HCT116 (cell line): ENCODE measurements at regions not wholly inside any gene's neighbourhood (a gene's known extent, or its start where the extent isn't known, plus 50 kb on each side); places are given as distances from the start of the nearest gene placed in this dataset.

Experiments
- ATAC-seq: fragments of 200-7000 bp; cut with Tn5 transposase; 2 replicates; pipeline ENCODE4 v1.9.1; 2020; ENCODE audit warnings: mild to moderate bottlenecking, moderate library complexity
- BruUV-seq: library from RNA; stranded (reverse); fragments of 400-500 nt; replicated peaks from 2 replicates; lab custom pipeline; 2021; lab: Mats Ljungman, UMichigan
- CTCF ChIA-PET: fragments of 300-600 bp; sonication (Branson Sonifier 250); formaldehyde crosslinking; loops from one replicate; lab custom pipeline; 2021; ENCODE audit warnings: antibody characterized with exemption; lab: Charles Lee
- POLR2A ChIA-PET: fragments of 300-600, 350-600 bp; sonication (Branson Sonifier 250); formaldehyde crosslinking; loops from one replicate; lab custom pipeline; 2021; ENCODE audit warnings: antibody characterized with exemption; lab: Charles Lee
- RAD21 ChIA-PET, 2 experiments: fragments of 300-600 bp; sonication (Branson Sonifier 250); formaldehyde crosslinking; loops; one replicate each; lab custom pipeline; 2023; ENCODE audit warnings: low total read pairs in 2 of 2; ENCODE audit not compliant: uncharacterized antibody in 2 of 2, unreplicated experiment in 2 of 2, low non-redundant PET in 1 of 2; lab: Charles Lee
- DNase-seq: peaks from one replicate; pipeline ENCODE4 v3.0.0-alpha.2; 2010; ENCODE audit warnings: low read depth, low spot score
- H2AFZ ChIP-seq: fragments of 200-600 bp; shearing (Covaris generic), sonication (generic); 2 replicates; pipeline ENCODE4 v1.6.1; 2017; ENCODE audit warnings: low read depth, mixed run types, mixed read lengths, antibody characterized with exemption, low read length; ENCODE audit not compliant: poor library complexity, severe bottlenecking
- H3K27ac ChIP-seq: 2 replicates; pipeline ENCODE4 v1.5.1; 2012; ENCODE audit warnings: low read depth, low read length
- H3K27me3 ChIP-seq: fragments of 200-600 bp; sonication (generic); 2 replicates; pipeline ENCODE4 v1.6.1; 2016; ENCODE audit warnings: mixed run types, low read length, mixed read lengths; ENCODE audit not compliant: insufficient read depth
- H3K36me3 ChIP-seq, 2 experiments: fragments of 200-500 bp in 1 of 2; fragments of 200-600 bp in 1 of 2; sonication (Bioruptor generic) in 1 of 2; sonication (generic) in 1 of 2; 2 replicates each; pipeline versions ENCODE4 v1.5.1 to v1.6.1; 2014 to 2016; ENCODE audit warnings: low read length in 2 of 2, inconsistent platforms in 1 of 2, mixed read lengths in 1 of 2, mixed run types in 1 of 2; ENCODE audit not compliant: insufficient read depth in 2 of 2, control insufficient read depth in 1 of 2
- H3K4me1 ChIP-seq, 2 experiments: fragments of 200-600 bp in 1 of 2; sonication (generic) in 1 of 2; 2 replicates each; pipeline versions ENCODE4 v1.5.1 to v1.6.1; 2012 to 2017; ENCODE audit warnings: low read length in 2 of 2, inconsistent platforms in 1 of 2, mild to moderate bottlenecking in 1 of 2, mixed read lengths in 1 of 2, mixed run types in 1 of 2, moderate library complexity in 1 of 2; ENCODE audit not compliant: insufficient read depth in 2 of 2, control insufficient read depth in 1 of 2
- H3K4me2 ChIP-seq: fragments of 200-600 bp; sonication (generic); 2 replicates; pipeline ENCODE4 v1.6.1; 2017; ENCODE audit warnings: mixed run types, low read length, mixed read lengths
- H3K4me3 ChIP-seq, 2 experiments: fragments of 200-600 bp in 1 of 2; sonication (generic) in 1 of 2; replicated peaks in 1 of 2; 2 replicates each; pipeline ENCODE4 v1.5.1; 2011 to 2016; ENCODE audit warnings: low read length in 2 of 2, control low read depth in 1 of 2, low read depth in 1 of 2, mild to moderate bottlenecking in 1 of 2, mixed read lengths in 1 of 2, mixed run types in 1 of 2
- H3K79me2 ChIP-seq: fragments of 200-600 bp; sonication (generic); 2 replicates; pipeline ENCODE4 v1.6.1; 2017; ENCODE audit warnings: mild to moderate bottlenecking, mixed run types, low read length, moderate library complexity, mixed read lengths; ENCODE audit not compliant: insufficient read depth
- H3K9ac ChIP-seq: fragments of 200-600 bp; sonication (generic); 2 replicates; pipeline ENCODE4 v1.6.1; 2016; ENCODE audit warnings: low read length, mixed read lengths
- H3K9me2 ChIP-seq: fragments of 200-600 bp; sonication (generic), shearing (Covaris generic); 2 replicates; pipeline ENCODE4 v1.6.1; 2017; ENCODE audit warnings: mixed run types, mild to moderate bottlenecking, moderate library complexity; ENCODE audit not compliant: insufficient read depth
- H3K9me3 ChIP-seq, 2 experiments: fragments of 200-500 bp in 1 of 2; fragments of 200-600 bp in 1 of 2; sonication (Bioruptor generic) in 1 of 2; sonication (generic) in 1 of 2; 2 replicates each; pipeline ENCODE4 v1.6.1; 2014 to 2017; ENCODE audit warnings: low read length in 2 of 2, mixed read lengths in 2 of 2, inconsistent platforms in 1 of 2, low read depth in 1 of 2, mild to moderate bottlenecking in 1 of 2, mixed run types in 1 of 2, moderate library complexity in 1 of 2; ENCODE audit not compliant: control insufficient read depth in 1 of 2, insufficient read depth in 1 of 2
- H4K20me1 ChIP-seq: fragments of 200-600 bp; sonication (generic), shearing (Covaris generic); 2 replicates; pipeline ENCODE4 v1.6.1; 2017; ENCODE audit warnings: mixed run types, mild to moderate bottlenecking, moderate library complexity; ENCODE audit not compliant: insufficient read depth
- CBX3 ChIP-seq: IDR thresholded peaks from 2 replicates; pipeline ENCODE4 v1.6.1; 2012; ENCODE audit warnings: low read depth
- CEBPB ChIP-seq: IDR thresholded peaks from 2 replicates; pipeline ENCODE4 v1.6.1; 2012; ENCODE audit warnings: low read depth
- ELF1 ChIP-seq: IDR thresholded peaks from 2 replicates; pipeline ENCODE4 v1.6.1; 2012; ENCODE audit warnings: low read depth, borderline replicate concordance
- JUND ChIP-seq: IDR thresholded peaks from 2 replicates; pipeline ENCODE4 v1.6.1; 2012
- RAD21 ChIP-seq: IDR thresholded peaks from 2 replicates; pipeline ENCODE4 v1.6.1; 2012; ENCODE audit warnings: low read depth, mild to moderate bottlenecking
- SP1 ChIP-seq: IDR thresholded peaks from 2 replicates; pipeline ENCODE4 v1.6.1; 2012; ENCODE audit warnings: low read depth
- YY1 ChIP-seq: IDR thresholded peaks from 2 replicates; pipeline ENCODE4 v1.6.1; 2011; ENCODE audit warnings: low read length, low read depth, moderate library complexity, mild to moderate bottlenecking; ENCODE audit not compliant: insufficient replicate concordance; ENCODE audit errors: extremely low read depth
- ZNF274 ChIP-seq: fragments of 200-500 bp; sonication (Bioruptor generic); IDR thresholded peaks from 2 replicates; pipeline ENCODE4 v1.6.1; 2014; ENCODE audit warnings: mild to moderate bottlenecking, low read depth, low read length, inconsistent platforms
- intact Hi-C: fragments of 100-400 bp; cut with micrococcal nuclease; formaldehyde crosslinking; loops from 2 replicates; pipeline ENCODE4 v1.10.0; 2022
- TF ChIP-seq, protein P1 (sequence below), 3 experiments: fragments of 200-600 bp in 1 of 3; sonication (generic) in 1 of 3; IDR thresholded peaks in 2 of 3; conservative IDR thresholded peaks in 1 of 3; 2 replicates each; pipeline ENCODE4 v1.5.1; 2012 to 2017; ENCODE audit warnings: low read depth in 2 of 3, low read length in 2 of 3, antibody characterized with exemption in 1 of 3, borderline replicate concordance in 1 of 3, control low read depth in 1 of 3, mild to moderate bottlenecking in 1 of 3, mixed read lengths in 1 of 3, mixed run types in 1 of 3, moderate library complexity in 1 of 3; ENCODE audit not compliant: insufficient read depth in 1 of 3
- TF ChIP-seq, protein P2 (sequence below): IDR thresholded peaks from 2 replicates; pipeline ENCODE4 v1.6.1; 2011; ENCODE audit warnings: mild to moderate bottlenecking, low read length, moderate library complexity; ENCODE audit not compliant: insufficient replicate concordance; ENCODE audit errors: extremely low read depth

DNA sequence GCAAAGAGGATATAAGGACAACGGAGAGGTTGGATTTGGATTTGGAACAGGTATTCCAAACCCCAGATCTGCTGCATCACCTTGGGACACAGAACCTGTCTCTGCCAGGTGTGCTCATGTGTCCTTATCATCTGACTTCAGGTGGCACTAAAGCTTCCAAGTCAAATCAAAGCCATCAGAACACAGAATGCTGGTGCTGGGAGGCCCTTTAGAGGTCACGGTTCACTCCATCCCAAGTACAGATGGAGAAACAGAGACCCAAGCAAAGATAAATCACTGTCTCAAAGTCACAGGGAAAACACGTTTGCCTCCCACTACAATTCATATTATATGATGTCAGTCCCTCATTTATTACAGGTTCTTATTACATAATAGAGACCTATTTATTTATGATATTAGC lies 72.8 kb downstream of the HES1 start:
- ChIA-PET POLR2A (no interaction called here), CTCF (no interaction called here), RAD21 (interaction anchor here in 1 of 2 experiments (0.6 kb wide), 1 partner anchor 90 kb away, joined by 3 read pairs; no protein-coding TSS in a partner anchor)
- Histone ChIP-seq H2AFZ (no peak overlapping the region), H3K4me2 (no peak overlapping the region), H3K4me3 (no peak overlapping the region), H3K27me3 (no peaks in the 10 kb centered on the region), H3K9ac (no peak overlapping the region), H3K27ac (no peak overlapping the region), H3K9me2 (no peaks in the 10 kb centered on the region), H4K20me1 (no peaks in the 10 kb centered on the region), H3K9me3 (no peaks in the 10 kb centered on the region), H3K4me1 (peaks cover 5 to 20% of the 10 kb centered on the region in 2 experiments; a peak in 3 of 4 replicates), H3K36me3 (no peaks in the 10 kb centered on the region), H3K79me2 (no peaks in the 10 kb centered on the region)
- BruUV-seq = no TSS peak
- intact Hi-C loops = no loop called here
- TF ChIP-seq YY1 (no peak), ELF1 (no peak), RAD21 (no peak), CEBPB (no peak), ZNF274 (no peak), JUND (no peak), SP1 (no peak), CBX3 (no peak)
- TF ChIP-seq, protein P1, sequence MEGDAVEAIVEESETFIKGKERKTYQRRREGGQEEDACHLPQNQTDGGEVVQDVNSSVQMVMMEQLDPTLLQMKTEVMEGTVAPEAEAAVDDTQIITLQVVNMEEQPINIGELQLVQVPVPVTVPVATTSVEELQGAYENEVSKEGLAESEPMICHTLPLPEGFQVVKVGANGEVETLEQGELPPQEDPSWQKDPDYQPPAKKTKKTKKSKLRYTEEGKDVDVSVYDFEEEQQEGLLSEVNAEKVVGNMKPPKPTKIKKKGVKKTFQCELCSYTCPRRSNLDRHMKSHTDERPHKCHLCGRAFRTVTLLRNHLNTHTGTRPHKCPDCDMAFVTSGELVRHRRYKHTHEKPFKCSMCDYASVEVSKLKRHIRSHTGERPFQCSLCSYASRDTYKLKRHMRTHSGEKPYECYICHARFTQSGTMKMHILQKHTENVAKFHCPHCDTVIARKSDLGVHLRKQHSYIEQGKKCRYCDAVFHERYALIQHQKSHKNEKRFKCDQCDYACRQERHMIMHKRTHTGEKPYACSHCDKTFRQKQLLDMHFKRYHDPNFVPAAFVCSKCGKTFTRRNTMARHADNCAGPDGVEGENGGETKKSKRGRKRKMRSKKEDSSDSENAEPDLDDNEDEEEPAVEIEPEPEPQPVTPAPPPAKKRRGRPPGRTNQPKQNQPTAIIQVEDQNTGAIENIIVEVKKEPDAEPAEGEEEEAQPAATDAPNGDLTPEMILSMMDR (IDR thresholded peaks at IDR 0.05 in 2 of 3, conservative IDR thresholded peaks at IDR 0.05 in 1 of 3; ENCODE audit: borderline replicate concordance in 1 of 3, insufficient read depth in 1 of 3, low read depth in 2 of 3, low read length in 2 of 3) = no peak
- TF ChIP-seq, protein P2, sequence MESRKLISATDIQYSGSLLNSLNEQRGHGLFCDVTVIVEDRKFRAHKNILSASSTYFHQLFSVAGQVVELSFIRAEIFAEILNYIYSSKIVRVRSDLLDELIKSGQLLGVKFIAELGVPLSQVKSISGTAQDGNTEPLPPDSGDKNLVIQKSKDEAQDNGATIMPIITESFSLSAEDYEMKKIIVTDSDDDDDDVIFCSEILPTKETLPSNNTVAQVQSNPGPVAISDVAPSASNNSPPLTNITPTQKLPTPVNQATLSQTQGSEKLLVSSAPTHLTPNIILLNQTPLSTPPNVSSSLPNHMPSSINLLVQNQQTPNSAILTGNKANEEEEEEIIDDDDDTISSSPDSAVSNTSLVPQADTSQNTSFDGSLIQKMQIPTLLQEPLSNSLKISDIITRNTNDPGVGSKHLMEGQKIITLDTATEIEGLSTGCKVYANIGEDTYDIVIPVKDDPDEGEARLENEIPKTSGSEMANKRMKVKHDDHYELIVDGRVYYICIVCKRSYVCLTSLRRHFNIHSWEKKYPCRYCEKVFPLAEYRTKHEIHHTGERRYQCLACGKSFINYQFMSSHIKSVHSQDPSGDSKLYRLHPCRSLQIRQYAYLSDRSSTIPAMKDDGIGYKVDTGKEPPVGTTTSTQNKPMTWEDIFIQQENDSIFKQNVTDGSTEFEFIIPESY = no peak
- DNase-seq (no peak), ATAC-seq (no peak)
